HuH-7 (cell line): ENCODE measurements at regions not wholly inside any gene's neighbourhood (a gene's known extent, or its start where the extent isn't known, plus 50 kb on each side); places are given as distances from the start of the nearest gene placed in this dataset.
A peak's percentile ranks its signal among the peaks of the same experiment; 100 is the strongest.
"Not testable (repeated sequence)": the region's sequence is repeated elsewhere in the genome, so short reads cannot be mapped to it uniquely, and the experiment has no call there.

Experiments
- DNase-seq: peaks from one replicate; pipeline ENCODE4 v3.0.0; 2011; ENCODE audit warnings: low spot score

- no peak for DNase-seq
These were observed 89.5 kb downstream of the RTP5 start for GRCh38 chr2:241958818-241959545.

DNA sequence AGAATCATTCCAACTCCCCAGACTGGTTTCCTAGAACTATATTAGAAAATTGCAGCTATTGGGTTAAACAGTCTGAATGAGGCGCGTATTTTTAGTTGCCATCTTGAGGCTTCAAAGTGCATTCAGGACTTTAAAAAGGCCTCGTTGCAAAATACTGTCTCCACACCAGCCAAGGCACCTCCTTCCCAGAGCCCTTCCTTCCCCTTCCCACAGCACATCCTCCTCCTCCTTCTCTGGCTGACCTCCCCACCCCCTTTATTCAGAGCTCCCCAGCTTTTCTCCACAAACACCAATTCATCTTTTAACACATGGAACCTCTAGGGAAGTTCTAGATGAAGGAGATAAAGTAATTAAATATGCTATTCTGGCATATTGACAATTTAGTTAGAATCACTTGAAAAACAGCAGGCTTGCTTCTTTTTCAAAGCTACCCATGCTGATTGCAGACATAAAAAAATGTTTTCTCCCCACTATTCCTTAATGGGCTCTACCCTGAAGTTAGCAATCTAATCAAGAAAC lies 90.3 kb downstream of the RTP5 start:
- no peak for DNase-seq

- no peak for DNase-seq
These were observed 91.9 kb downstream of the RTP5 start for GRCh38 chr2:241961454-241961853.

GRCh38 chr2:241964133-241964532 lies 94.6 kb downstream of the RTP5 start:
- DNase-seq, result no peak

- DNase-seq, result peak; percentile 44
These were observed 96.4 kb downstream of the RTP5 start for GRCh38 chr2:241965931-241966412.

- DNase-seq, result no peak
These were observed 97.3 kb downstream of the RTP5 start for GRCh38 chr2:241966647-241967466.

DNA sequence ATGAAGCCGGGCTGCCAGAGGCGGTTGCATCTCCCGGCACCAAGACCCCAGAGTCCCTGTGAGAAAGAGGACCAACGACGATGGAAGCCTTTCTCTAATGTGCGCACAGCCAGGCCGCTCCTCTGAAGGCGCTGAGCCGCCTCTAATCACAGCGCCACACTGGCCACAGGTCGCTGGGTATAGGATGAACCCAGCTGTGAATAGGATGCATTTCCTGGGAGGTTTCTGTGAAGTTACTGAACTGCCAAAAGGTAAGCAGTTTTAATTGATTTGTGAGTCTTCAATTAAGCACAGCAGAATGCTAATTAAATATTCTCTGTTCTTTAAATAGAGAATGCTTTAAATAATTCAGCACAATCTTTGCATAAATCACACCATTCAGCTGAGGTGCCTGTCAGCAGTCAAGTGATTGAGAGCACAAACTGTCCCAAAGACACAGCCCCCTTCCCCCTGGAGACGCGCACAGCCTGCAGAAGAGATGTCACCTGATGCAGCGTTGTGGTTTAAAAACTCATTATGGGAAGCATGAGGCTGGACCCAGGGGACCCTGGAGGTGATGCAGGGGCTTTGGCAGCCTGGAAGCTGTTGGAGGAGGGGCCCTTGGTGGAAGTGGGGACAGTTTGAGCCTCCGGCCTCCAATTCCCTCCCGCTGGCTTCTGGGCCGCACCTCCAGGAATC lies 98.1 kb downstream of the RTP5 start:
- DNase-seq, result no peak

- no peak for DNase-seq
These were observed 98.9 kb downstream of the RTP5 start for GRCh38 chr2:241968417-241968816.

- DNase-seq, result not testable (repeated sequence)
These were observed 99.7 kb downstream of the RTP5 start for GRCh38 chr2:241969182-241969581.

DNA sequence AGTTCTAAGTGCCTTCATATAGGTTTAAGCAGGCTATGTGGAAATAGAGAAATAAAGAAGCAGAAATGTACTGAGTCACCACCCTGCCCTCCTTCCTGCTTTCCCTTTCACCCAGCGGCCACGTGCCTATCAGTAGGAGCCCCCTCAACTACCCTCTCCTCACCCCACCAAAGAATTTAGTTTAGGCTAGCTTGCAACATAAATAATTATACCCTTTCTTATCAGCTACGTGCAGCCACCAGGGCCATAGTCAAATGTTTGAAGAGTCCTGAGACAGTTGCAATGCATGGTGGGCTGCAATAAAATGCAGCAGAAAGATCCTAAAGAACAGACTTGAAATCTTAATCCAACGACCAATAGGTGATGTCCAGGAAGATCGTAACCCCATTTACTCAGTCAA lies 101.2 kb downstream of the RTP5 start:
- no peak for DNase-seq

- no peak for DNase-seq
These were observed 104.6 kb downstream of the RTP5 start for GRCh38 chr2:241974096-241974495.

GRCh38 chr2:241974851-241975592 lies 105.5 kb downstream of the RTP5 start:
- DNase-seq, result no peak

DNA sequence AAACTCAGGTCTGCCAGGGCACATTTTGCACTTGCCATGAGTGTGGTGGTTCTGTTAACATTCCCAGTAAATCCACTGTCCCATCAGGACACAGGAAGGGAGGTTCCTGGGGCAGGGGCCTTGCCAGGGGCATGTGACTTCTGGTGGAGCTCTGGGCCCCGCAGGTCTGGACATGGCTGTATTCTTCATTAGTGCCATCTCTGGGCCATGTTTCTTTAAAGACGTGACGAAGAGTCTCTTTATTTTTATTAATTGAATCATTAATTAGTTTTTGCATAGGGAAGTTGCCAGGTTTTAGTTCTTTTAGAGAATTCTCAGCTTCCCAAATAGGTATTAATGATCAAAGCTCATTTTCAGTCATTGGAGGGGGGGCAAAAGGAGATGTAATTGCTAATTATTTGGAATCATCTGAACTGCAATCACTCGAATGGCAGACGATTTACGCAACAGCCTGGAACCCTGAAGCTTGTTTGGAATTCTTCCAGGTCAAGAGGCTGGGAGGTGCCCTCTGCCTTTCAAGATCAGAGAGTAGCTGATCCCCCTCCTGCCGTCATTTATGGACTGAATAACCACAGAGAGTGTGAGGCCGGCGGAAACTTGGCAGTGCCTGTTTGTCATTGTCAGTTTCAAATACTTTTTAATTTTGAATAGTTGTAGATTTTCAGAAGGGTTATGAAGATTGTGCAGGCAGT lies 106.2 kb downstream of the RTP5 start:
- DNase-seq, result no peak

- no peak for DNase-seq
These were observed 106.8 kb downstream of the RTP5 start for GRCh38 chr2:241976296-241976695.

- DNase-seq, result no peak
These were observed 108.2 kb downstream of the RTP5 start for GRCh38 chr2:241977557-241978300.

DNA sequence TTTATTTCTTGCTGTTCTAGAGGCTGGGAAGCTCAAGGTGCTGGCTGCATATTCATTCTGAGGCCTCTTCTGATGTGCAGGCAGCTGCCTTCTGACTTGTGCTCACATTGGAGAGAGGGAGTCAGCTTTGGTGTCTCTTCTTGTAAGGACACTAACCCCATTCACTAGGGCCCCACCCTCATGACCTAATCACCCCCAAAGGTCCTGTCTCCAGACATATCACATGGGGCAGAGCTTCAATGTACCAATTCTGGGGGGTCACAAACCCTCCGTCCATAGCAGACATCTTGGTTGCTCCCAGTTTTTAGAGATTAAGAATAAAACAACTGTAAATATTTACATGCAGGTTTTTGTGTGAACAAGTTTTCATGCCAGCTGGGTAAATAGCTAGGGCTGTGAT lies 109.1 kb downstream of the RTP5 start:
- no peak for DNase-seq

DNA sequence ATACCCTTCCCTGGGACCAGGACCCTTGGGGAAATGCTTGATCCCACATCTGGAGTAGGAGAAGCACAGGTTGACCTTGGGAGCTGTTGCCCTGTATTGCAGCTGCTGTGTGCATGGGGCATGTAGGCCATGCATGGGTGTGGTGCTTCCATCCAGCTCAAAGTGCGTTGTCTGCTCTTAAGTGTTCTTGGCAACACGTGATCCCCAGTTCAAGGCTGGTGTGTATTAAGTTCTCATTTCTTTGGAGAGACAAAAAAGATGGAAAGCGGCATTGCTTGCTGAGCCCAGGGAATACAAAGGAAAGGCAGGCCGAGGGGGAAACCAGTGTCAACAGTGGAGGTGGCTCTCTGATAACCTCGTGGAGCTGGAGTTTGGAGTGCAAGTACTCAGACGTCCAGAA lies 110.7 kb downstream of the RTP5 start:
- no peak for DNase-seq

GRCh38 chr2:241981076-241981700 lies 111.7 kb downstream of the RTP5 start:
- DNase-seq, result no peak

- no peak for DNase-seq
These were observed 113.4 kb downstream of the RTP5 start for GRCh38 chr2:241982706-241983570.
